Astrocyte of the spinal cord (primary cell): ENCODE measurements at regions not wholly inside any gene's neighbourhood (a gene's known extent, or its start where the extent isn't known, plus 50 kb on each side); places are given as distances from the start of the nearest gene placed in this dataset.

Experiments used
- DNase-seq: peaks from one replicate; pipeline ENCODE4 v3.0.0; 2011; ENCODE audit warnings: low read depth, low spot score
- H3K4me3 ChIP-seq: 2 replicates; pipeline ENCODE4 v1.5.1; 2011; ENCODE audit warnings: low read depth, mild to moderate bottlenecking, low read length, moderate library complexity
- CTCF ChIP-seq: IDR thresholded peaks from 2 replicates; pipeline ENCODE4 v1.5.1; 2012; ENCODE audit warnings: low read depth, mild to moderate bottlenecking, low read length, inconsistent platforms
- in situ Hi-C: cut with HindIII; loops from 2 replicates; pipeline ENCODE4 v1.10.0; 2017; ENCODE audit warnings: low sequenced_read_pairs

- in situ Hi-C loops, result no loop called here
- no peak overlapping the region for H3K4me3 ChIP-seq
- no peak for DNase-seq
- TF ChIP-seq CTCF, result no peak
These were observed 74.0 kb upstream of the PLSCR5 start for GRCh38 chr3:146679191-146679590.

GRCh38 chr3:146672941-146673340, 67.8 kb upstream of the PLSCR5 start:
- no peak for TF ChIP-seq CTCF
- in situ Hi-C loops, result no loop called here
- DNase-seq, result no peak
- H3K4me3 ChIP-seq, result no peak overlapping the region

- no peak overlapping the region for H3K4me3 ChIP-seq
- in situ Hi-C loops, result no loop called here
- DNase-seq, result no peak
- TF ChIP-seq CTCF, result no peak
These were observed 59.3 kb upstream of the PLSCR5 start for GRCh38 chr3:146664403-146664802.

GRCh38 chr3:146658841-146659240, 53.7 kb upstream of the PLSCR5 start:
- in situ Hi-C loops, result no loop called here
- DNase-seq, result no peak
- TF ChIP-seq CTCF, result no peak
- no peak overlapping the region for H3K4me3 ChIP-seq

- TF ChIP-seq CTCF, result no peak
- peak; percentile 14 for DNase-seq
- in situ Hi-C loops, result no loop called here
- no peak overlapping the region for H3K4me3 ChIP-seq
These were observed 50.3 kb upstream of the PLSCR5 start for GRCh38 chr3:146655333-146655996.
